Upper lobe of right lung (tissue), 1 donor: ENCODE measurements at regions not wholly inside any gene's neighbourhood (a gene's known extent, or its start where the extent isn't known, plus 50 kb on each side); places are given as distances from the start of the nearest gene placed in this dataset.
A peak's percentile ranks its signal among the peaks of the same experiment; 100 is the strongest.
"Not testable (repeated sequence)": the region's sequence is repeated elsewhere in the genome, so short reads cannot be mapped to it uniquely, and the experiment has no call there.

Experiments
- ATAC-seq: fragments of 200-7000 bp; cut with Tn5 transposase; one replicate; pipeline ENCODE4 v1.9.1; 2020; ENCODE audit warnings: mild to moderate bottlenecking, moderate library complexity
- DNase-seq: peaks from one replicate; pipeline ENCODE4 v3.0.0-alpha.2; 2020
- H3K27ac ChIP-seq: fragments of 200-600 bp; one replicate; pipeline ENCODE4 v1.8.0; 2022
- H3K27me3 ChIP-seq: fragments of 200-600 bp; one replicate; pipeline ENCODE4 v1.8.0; 2022; ENCODE audit warnings: mild to moderate bottlenecking
- H3K36me3 ChIP-seq: fragments of 200-600 bp; one replicate; pipeline ENCODE4 v1.8.0; 2022
- H3K4me1 ChIP-seq: fragments of 200-600 bp; one replicate; pipeline ENCODE4 v1.8.0; 2022
- H3K4me3 ChIP-seq: fragments of 200-600 bp; one replicate; pipeline ENCODE4 v1.8.0; 2022; ENCODE audit warnings: mild to moderate bottlenecking
- H3K9me3 ChIP-seq: fragments of 200-600 bp; one replicate; pipeline ENCODE4 v1.8.0; 2022
- intact Hi-C: fragments of 100-400 bp; cut with DNase I; formaldehyde crosslinking; loops from one replicate; pipeline ENCODE4 v1.11.0; 2022
- TF ChIP-seq, protein P1 (sequence below): fragments of 200-600 bp; IDR thresholded peaks from one replicate; pipeline ENCODE4 v1.8.0; 2022; ENCODE audit warnings: antibody characterized with exemption
- donor health status: DM: no; HTN: yes; CAD: no; lungs with severe emphysema.

GRCh38 chr3:40754994-40755393 lies 230.2 kb downstream of the ZNF621 start:
- Histone ChIP-seq H3K36me3 (no peaks in the 10 kb centered on the region), H3K9me3 (no peaks in the 10 kb centered on the region), H3K4me1 (no peaks in the 10 kb centered on the region), H3K27me3 (no peaks in the 10 kb centered on the region), H3K4me3 (no peak overlapping the region), H3K27ac (no peak overlapping the region)
- ATAC-seq (peak; percentile 14), DNase-seq (no peak)
- intact Hi-C loops, result no loop called here
- TF ChIP-seq, protein P1, sequence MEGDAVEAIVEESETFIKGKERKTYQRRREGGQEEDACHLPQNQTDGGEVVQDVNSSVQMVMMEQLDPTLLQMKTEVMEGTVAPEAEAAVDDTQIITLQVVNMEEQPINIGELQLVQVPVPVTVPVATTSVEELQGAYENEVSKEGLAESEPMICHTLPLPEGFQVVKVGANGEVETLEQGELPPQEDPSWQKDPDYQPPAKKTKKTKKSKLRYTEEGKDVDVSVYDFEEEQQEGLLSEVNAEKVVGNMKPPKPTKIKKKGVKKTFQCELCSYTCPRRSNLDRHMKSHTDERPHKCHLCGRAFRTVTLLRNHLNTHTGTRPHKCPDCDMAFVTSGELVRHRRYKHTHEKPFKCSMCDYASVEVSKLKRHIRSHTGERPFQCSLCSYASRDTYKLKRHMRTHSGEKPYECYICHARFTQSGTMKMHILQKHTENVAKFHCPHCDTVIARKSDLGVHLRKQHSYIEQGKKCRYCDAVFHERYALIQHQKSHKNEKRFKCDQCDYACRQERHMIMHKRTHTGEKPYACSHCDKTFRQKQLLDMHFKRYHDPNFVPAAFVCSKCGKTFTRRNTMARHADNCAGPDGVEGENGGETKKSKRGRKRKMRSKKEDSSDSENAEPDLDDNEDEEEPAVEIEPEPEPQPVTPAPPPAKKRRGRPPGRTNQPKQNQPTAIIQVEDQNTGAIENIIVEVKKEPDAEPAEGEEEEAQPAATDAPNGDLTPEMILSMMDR, result no peak

GRCh38 chr3:40756500-40756899 lies 231.7 kb downstream of the ZNF621 start:
- H3K27me3 ChIP-seq, result no peaks in the 10 kb centered on the region
- no peak for ATAC-seq
- H3K27ac ChIP-seq, result no peak overlapping the region
- no peaks in the 10 kb centered on the region for H3K4me1 ChIP-seq
- TF ChIP-seq, protein P1, result no peak
- no peaks in the 10 kb centered on the region for H3K9me3 ChIP-seq
- no peaks in the 10 kb centered on the region for H3K36me3 ChIP-seq
- intact Hi-C loops, result no loop called here
- no peak overlapping the region for H3K4me3 ChIP-seq
- no peak for DNase-seq

DNA sequence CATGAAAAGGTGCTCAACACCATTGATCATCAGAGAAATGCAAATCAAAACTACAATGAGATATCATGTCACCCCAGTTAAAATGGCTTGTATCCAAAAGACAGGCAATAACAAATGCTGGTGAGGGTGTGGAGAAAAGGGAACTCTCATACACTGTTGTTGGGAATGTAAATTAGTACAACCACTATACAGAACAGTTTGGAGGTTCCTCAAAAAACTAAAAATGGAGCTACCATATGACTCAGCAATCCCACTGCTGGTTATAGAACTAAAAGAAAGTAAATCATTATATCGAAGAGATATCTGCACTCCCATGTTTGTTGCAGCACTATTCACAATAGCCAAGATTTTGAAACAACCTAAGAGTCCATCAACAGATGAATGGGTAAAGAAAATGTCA lies 238.0 kb downstream of the ZNF621 start:
- ATAC-seq, H3K4me3 ChIP-seq, DNase-seq, intact Hi-C loops, H3K27me3 ChIP-seq, H3K4me1 ChIP-seq, H3K36me3 ChIP-seq, H3K27ac ChIP-seq, H3K9me3 ChIP-seq: not testable (repeated sequence)

DNA sequence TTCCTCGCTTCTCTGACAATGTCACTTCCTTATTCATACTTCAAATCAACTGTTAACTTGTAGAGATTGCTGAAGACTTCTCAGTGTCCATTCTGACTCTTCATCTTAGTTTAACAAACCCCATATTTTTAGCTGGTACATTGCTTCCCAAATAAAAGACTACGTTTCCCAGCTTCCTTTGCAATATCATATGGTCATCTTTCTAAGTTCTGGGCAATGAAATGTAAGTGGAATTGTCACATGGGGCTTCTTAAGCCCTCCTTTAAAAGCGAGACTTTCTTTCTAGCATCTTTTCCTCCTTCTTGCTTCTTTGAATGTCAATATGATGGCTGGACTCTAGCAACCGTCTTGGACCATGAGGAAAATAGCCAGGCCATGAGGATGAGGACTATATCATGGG lies 239.0 kb downstream of the ZNF621 start:
- no peaks in the 10 kb centered on the region for H3K36me3 ChIP-seq
- H3K4me3 ChIP-seq, result no peak overlapping the region
- H3K4me1 ChIP-seq, result no peaks in the 10 kb centered on the region
- DNase-seq (no peak), ATAC-seq (no peak)
- no peak overlapping the region for H3K27ac ChIP-seq
- H3K27me3 ChIP-seq, result no peaks in the 10 kb centered on the region
- H3K9me3 ChIP-seq, result no peaks in the 10 kb centered on the region
- intact Hi-C loops, result no loop called here
- TF ChIP-seq, protein P1, result no peak

DNA sequence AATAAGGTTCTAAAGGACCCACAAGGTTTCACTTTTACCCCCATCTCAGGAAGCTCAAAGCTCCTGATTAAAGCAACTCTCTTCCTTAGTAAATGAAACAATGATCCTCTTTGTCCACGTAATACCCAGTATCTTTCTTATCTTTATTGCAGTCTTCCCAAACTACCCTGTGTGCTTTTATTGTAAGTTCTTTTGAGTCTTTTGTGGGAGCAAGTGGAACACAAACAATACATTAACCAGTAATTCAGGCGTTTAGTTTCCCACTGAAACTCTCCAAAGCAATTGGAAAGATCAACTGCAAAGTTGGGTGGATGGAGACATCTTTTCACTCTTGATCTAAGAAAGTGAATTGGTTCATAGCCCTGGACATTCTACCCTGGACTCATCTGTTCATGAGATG lies 240.0 kb downstream of the ZNF621 start:
- no peaks in the 10 kb centered on the region for H3K9me3 ChIP-seq
- H3K4me1 ChIP-seq, result no peaks in the 10 kb centered on the region
- no peak for DNase-seq
- no peak for ATAC-seq
- intact Hi-C loops, result no loop called here
- H3K27me3 ChIP-seq, result no peaks in the 10 kb centered on the region
- no peak overlapping the region for H3K27ac ChIP-seq
- no peak overlapping the region for H3K4me3 ChIP-seq
- TF ChIP-seq, protein P1, result no peak
- H3K36me3 ChIP-seq, result no peaks in the 10 kb centered on the region

DNA sequence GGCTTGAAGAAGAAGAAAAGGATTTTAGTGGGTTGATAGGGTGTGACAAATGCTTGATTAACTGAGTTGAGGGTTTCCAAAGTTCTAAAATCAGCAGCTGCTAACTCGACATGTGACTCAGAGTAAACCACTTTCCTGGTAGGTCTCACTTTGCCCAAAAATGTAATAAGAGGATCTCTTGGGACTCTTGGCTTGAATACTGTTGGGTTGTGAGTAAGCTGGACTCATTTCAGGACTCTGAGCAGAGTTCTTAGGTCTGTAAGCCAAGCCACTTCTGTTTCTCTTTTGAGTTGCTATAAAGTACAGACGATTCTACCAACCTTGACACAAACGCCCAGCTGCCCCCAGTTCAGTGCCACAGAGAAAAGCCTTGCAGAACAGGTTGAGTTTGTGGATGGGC lies 241.1 kb downstream of the ZNF621 start:
- H3K27me3 ChIP-seq, result no peaks in the 10 kb centered on the region
- H3K36me3 ChIP-seq, result no peaks in the 10 kb centered on the region
- no peak overlapping the region for H3K27ac ChIP-seq
- TF ChIP-seq, protein P1, result no peak
- intact Hi-C loops, result no loop called here
- no peak overlapping the region for H3K4me3 ChIP-seq
- DNase-seq (no peak), ATAC-seq (no peak)
- no peaks in the 10 kb centered on the region for H3K4me1 ChIP-seq
- no peaks in the 10 kb centered on the region for H3K9me3 ChIP-seq
